ENCODE measurements at regions not wholly inside any gene's neighbourhood (a gene's known extent, or its start where the extent isn't known, plus 50 kb on each side); places are given as distances from the start of the nearest gene placed in this dataset.

DNA sequence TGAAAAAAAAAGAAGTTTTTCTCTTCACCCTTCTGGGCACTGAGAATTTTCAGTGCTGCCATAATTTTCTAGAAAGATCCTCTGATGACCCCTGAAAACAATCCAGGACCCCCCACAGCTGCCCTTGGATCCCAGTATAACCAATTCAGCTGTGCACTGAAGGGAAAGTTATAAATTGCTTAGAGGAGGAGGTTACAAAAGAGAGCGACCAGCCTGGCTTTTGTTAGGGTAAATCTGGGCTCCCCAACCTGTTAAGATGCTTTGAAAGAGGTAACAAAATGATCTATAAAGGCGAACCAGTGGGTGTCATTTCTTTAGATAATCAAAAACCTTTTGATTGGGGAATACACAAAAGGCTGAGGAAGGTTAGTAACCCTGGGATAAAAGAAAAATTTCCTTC is 407.9 kb upstream of the ATP11B start:
- no peak overlapping the region for H3K27ac ChIP-seq (ENCODE audit: low read length)
- H3K36me3 ChIP-seq (ENCODE audit: control insufficient read depth, insufficient read depth, low read length): no peaks in the 10 kb centered on the region
- no peaks in the 10 kb centered on the region for H3K36me3 Mint-ChIP-seq
- ATAC-seq: no peak
- intact Hi-C loops (cut with micrococcal nuclease): no loop called here
- H3K4me1 Mint-ChIP-seq: no peaks in the 10 kb centered on the region
- H3K4me3 ChIP-seq (ENCODE audit: low read length): no peak overlapping the region
- no peak for DNase-seq
- H3K9me3 ChIP-seq (ENCODE audit: control insufficient read depth, insufficient read depth, low read length): no peaks in the 10 kb centered on the region
- TF ChIP-seq, protein P1, sequence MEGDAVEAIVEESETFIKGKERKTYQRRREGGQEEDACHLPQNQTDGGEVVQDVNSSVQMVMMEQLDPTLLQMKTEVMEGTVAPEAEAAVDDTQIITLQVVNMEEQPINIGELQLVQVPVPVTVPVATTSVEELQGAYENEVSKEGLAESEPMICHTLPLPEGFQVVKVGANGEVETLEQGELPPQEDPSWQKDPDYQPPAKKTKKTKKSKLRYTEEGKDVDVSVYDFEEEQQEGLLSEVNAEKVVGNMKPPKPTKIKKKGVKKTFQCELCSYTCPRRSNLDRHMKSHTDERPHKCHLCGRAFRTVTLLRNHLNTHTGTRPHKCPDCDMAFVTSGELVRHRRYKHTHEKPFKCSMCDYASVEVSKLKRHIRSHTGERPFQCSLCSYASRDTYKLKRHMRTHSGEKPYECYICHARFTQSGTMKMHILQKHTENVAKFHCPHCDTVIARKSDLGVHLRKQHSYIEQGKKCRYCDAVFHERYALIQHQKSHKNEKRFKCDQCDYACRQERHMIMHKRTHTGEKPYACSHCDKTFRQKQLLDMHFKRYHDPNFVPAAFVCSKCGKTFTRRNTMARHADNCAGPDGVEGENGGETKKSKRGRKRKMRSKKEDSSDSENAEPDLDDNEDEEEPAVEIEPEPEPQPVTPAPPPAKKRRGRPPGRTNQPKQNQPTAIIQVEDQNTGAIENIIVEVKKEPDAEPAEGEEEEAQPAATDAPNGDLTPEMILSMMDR (IDR thresholded peaks at IDR 0.05): no peak
- no peaks in the 10 kb centered on the region for H3K27me3 ChIP-seq (ENCODE audit: control insufficient read depth, insufficient read depth, low read length)
- H3K27ac Mint-ChIP-seq: no peak overlapping the region
- H3K9me3 Mint-ChIP-seq: peaks cover 2 to 8% of the 10 kb centered on the region in 2 donors
- H3K4me1 ChIP-seq (ENCODE audit: control insufficient read depth, insufficient read depth, low read length): no peaks in the 10 kb centered on the region
- no peak overlapping the region for H3K4me3 Mint-ChIP-seq
- WGBS (ENCODE audit: insufficient coverage): 92% methylated on average over 1 of the region's 2 CpGs
- H3K27me3 Mint-ChIP-seq (ENCODE audit: low read depth in 2 of 2): no peaks in the 10 kb centered on the region

DNA sequence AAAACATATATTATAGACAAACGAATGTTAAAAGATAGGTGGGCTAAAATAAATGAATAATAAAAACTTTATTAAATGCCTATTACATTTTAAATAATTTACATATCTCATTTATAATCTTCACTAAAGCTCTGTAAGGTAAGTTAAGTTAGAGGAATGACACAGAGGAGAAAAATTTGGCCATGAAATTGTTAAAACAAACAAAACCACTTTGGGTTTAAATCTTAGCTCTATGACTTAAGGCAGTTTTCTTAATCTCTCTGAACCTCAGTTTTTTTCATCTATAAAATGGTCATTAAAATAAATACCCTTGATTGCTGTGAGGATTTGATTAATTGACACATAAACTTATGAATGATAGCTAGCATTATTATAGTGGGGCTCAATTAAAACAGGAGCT is 404.8 kb upstream of the ATP11B start:
- H3K4me3 Mint-ChIP-seq: no peak overlapping the region
- TF ChIP-seq, protein P1 (IDR thresholded peaks at IDR 0.05): no peak
- H3K27me3 Mint-ChIP-seq (ENCODE audit: low read depth in 2 of 2): no peaks in the 10 kb centered on the region
- Histone ChIP-seq H3K4me1 (ENCODE audit: control insufficient read depth, insufficient read depth, low read length) (no peaks in the 10 kb centered on the region), H3K27ac (ENCODE audit: low read length) (no peak overlapping the region), H3K36me3 (ENCODE audit: control insufficient read depth, insufficient read depth, low read length) (no peaks in the 10 kb centered on the region), H3K9me3 (ENCODE audit: control insufficient read depth, insufficient read depth, low read length) (no peaks in the 10 kb centered on the region), H3K4me3 (ENCODE audit: low read length) (no peak overlapping the region), H3K27me3 (ENCODE audit: control insufficient read depth, insufficient read depth, low read length) (no peaks in the 10 kb centered on the region)
- H3K27ac Mint-ChIP-seq: no peak overlapping the region
- intact Hi-C loops (cut with micrococcal nuclease): no loop called here
- no peaks in the 10 kb centered on the region for H3K36me3 Mint-ChIP-seq
- DNase-seq (no peak), ATAC-seq (no peak)
- peaks cover 2 to 8% of the 10 kb centered on the region in 2 donors for H3K9me3 Mint-ChIP-seq
- WGBS (ENCODE audit: insufficient coverage): no CpG with 5 or more reads among the region's 1 CpG
- H3K4me1 Mint-ChIP-seq: no peaks in the 10 kb centered on the region

DNA sequence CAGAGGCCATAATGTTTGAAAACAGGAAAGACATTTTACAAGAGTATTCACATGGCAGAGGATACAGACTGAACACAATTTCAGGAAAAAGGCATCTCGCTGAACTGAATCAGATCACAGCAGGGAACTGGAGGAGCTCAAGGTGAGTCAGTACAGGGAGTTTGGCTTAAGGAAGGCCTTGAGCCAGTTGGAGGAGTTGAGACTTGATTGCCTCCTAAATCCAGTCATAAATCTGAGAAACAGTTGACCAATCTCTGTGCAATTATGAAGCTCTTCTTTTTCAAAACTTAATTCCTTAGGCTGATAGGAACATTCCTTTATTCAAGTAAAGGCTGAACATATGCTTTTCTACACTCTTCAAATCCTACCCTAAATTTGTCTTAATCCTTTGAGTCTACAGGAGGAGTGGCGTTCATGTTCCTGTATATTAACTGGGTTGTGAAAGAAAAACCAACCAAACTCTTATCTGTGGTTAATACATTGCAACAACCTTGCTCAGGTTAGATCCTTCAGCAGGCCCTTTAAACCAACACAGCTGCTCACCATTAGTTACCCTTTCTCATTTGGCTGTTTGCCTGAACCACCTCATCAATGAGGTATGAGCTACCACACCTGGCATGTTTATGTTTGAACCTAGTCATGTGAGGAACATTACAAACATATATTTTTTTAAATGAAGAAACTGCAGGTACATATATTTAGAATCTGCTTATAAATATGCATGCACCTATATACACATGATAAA is 404.1 kb upstream of the ATP11B start:
- Histone ChIP-seq H3K27me3 (ENCODE audit: control insufficient read depth, insufficient read depth, low read length) (no peaks in the 10 kb centered on the region), H3K4me3 (ENCODE audit: low read length) (no peak overlapping the region), H3K9me3 (ENCODE audit: control insufficient read depth, insufficient read depth, low read length) (no peaks in the 10 kb centered on the region), H3K27ac (ENCODE audit: low read length) (no peak overlapping the region), H3K4me1 (ENCODE audit: control insufficient read depth, insufficient read depth, low read length) (no peaks in the 10 kb centered on the region), H3K36me3 (ENCODE audit: control insufficient read depth, insufficient read depth, low read length) (no peaks in the 10 kb centered on the region)
- TF ChIP-seq, protein P1 (IDR thresholded peaks at IDR 0.05): no peak
- no peaks in the 10 kb centered on the region for H3K4me1 Mint-ChIP-seq
- no peaks in the 10 kb centered on the region for H3K27me3 Mint-ChIP-seq (ENCODE audit: low read depth in 2 of 2)
- ATAC-seq (no peak), DNase-seq (no peak)
- no peak overlapping the region for H3K27ac Mint-ChIP-seq
- H3K4me3 Mint-ChIP-seq: no peak overlapping the region
- intact Hi-C loops (cut with micrococcal nuclease): no loop called here
- WGBS (ENCODE audit: insufficient coverage): 97% methylated on average over 1 of the region's 2 CpGs
- H3K9me3 Mint-ChIP-seq: peaks cover 2 to 3% of the 10 kb centered on the region in 2 donors
- H3K36me3 Mint-ChIP-seq: no peaks in the 10 kb centered on the region

DNA sequence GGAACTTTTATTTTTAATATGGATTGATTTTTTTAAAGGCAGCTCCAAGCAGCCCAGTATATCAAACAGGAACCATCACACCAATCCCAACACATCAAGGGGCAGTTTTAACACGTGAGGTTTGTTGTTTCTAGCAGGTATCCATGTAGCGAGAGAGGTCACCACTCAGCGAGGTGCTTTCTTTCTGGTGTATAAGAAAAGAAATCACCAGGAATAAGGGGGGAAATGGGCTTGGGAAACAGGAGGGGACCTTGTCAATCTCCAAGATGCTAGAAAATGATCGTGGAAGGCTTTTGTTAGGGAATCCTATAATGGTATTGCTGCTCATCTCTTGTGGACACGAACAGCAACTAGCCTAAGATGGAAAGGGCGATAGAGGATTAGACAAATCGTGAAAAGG is 402.9 kb upstream of the ATP11B start:
- no peak for DNase-seq
- no peaks in the 10 kb centered on the region for H3K9me3 ChIP-seq (ENCODE audit: control insufficient read depth, insufficient read depth, low read length)
- H3K27ac ChIP-seq (ENCODE audit: low read length): no peak overlapping the region
- no peaks in the 10 kb centered on the region for H3K27me3 ChIP-seq (ENCODE audit: control insufficient read depth, insufficient read depth, low read length)
- Mint-ChIP-seq H3K36me3 (no peaks in the 10 kb centered on the region), H3K27me3 (ENCODE audit: low read depth in 2 of 2) (no peaks in the 10 kb centered on the region), H3K4me3 (no peak overlapping the region), H3K4me1 (no peaks in the 10 kb centered on the region), H3K9me3 (peaks cover 2 to 3% of the 10 kb centered on the region in 2 donors), H3K27ac (no peak overlapping the region)
- H3K4me1 ChIP-seq (ENCODE audit: control insufficient read depth, insufficient read depth, low read length): no peaks in the 10 kb centered on the region
- no peaks in the 10 kb centered on the region for H3K36me3 ChIP-seq (ENCODE audit: control insufficient read depth, insufficient read depth, low read length)
- WGBS (ENCODE audit: insufficient coverage): 85% methylated on average over 7 of the region's 7 CpGs
- no peak for ATAC-seq
- intact Hi-C loops (cut with micrococcal nuclease): no loop called here
- no peak overlapping the region for H3K4me3 ChIP-seq (ENCODE audit: low read length)
- TF ChIP-seq, protein P1 (IDR thresholded peaks at IDR 0.05): no peak
